GM18868 (cell line): ENCODE measurements at regions not wholly inside any gene's neighbourhood (a gene's known extent, or its start where the extent isn't known, plus 50 kb on each side); places are given as distances from the start of the nearest gene placed in this dataset.

Source experiments
- ATAC-seq: cut with Tn5 transposase; IDR thresholded peaks from one replicate; pipeline ENCODE4 v1.9.1; 2021; ENCODE audit warnings: mild to moderate bottlenecking, moderate library complexity; ENCODE audit not compliant: unreplicated experiment

DNA sequence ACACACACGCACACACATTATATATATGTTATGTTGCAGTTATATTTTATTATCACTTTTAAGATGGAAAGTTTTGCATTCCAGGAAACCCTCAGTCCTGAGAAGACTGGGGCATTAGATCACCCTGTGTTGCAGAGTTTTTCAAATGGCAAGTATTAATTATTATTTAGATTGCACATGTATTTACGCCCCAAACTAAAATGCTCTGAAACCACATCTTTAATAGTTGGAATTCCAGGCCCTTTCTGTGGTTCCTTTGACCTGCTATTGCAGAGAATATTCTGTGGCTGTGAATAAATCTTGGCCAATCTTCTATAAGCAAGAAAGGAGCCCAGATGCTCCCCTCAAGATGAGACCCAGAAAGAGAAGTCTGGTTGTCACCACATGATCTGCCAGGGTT, 427.0 kb upstream of the TNP1 start:
- ATAC-seq: no peak

DNA sequence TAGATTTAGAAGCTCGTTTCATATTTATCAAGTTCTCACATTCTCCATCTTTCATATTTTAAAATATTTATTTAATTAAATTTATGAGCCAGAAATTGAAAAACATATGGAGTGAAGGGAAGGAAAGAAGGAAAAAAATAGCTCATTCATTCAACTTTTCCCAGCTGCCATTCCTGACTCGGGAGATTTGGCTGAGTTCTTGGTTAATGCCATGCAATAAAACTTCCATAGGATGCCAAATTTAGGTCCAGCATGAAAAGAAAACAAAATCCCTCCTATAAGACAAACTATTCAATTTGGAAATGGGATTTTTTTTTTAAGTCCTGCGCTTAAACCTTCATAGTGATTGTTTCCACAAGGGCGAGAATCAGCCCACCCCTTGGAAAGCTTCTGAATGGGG, 426.1 kb upstream of the TNP1 start:
- ATAC-seq: no peak

DNA sequence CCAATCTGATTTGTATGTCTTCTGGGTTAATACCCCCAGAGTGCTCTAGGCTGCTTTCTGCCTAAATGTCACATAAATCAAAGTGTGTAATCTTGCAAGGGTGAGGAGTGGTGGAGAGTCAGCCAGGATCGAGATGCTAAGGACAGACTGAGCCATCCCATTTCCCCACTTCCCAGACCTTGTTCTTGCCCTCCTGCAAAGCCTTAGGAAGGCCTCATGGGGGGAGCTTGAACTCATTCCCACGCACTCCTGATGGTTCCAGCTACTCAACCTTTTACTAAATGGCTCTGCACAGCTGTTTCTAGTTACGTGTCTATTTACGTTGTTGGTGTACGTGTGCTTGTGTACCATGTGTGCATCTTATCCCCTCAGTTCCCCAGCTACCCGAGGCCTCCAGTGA, 423.6 kb upstream of the TNP1 start:
- no peak for ATAC-seq

DNA sequence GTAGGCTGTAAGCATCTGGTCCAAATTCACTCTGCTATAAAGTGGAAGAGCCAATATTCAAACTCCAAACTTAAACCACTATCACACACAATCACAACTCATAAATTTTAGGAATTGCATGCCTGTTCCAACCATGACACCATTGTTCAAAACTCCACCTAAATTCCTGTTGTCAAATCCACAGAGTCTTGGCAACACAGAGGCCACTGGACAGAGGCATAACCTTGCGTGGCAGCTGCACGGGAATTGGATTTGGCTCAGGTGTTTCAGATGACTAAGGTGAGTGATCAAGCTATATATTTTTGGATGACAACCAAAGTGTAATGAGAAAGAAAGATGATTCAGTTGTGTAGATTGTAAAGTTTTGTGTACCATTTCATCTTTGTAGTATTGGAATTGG, 422.7 kb upstream of the TNP1 start:
- ATAC-seq: no peak

DNA sequence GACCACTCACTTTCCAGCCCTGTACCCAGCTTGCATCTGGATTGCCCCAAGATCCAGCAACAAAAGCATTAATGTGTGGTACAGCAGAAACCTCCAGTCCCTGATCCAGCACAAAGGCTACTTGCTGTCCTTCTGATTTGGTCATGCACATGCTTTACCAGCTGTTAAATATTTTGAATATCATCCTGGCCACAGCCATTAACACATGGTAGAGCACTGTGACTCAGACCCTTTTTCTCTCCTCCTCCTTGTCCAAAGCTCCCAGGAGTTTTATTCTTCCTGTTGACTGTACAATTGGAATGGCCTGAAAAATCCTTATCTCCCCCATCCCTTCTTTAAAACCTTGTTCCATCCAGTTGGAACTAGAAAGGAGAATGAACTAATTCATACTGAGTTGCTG, 419.7 kb upstream of the TNP1 start:
- ATAC-seq: no peak

DNA sequence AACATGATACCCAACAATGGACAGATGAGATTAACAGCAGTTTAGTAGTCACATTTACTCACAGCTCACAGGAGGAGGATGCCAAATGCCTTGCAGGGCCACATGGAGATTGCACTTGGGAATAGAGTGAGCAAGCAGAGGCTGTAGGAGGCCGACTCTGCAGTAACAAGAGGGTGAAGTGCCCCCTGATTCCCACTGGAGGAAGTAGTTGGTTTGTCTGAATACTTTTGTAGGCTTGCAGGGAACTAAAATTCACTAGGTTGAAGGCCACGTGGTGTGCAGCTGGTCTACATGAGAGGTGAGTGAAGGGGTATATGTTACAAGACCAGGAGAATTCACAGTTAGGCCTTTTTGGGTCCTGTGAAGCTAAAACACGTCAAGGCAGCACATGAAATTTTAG, 419.3 kb upstream of the TNP1 start:
- ATAC-seq: no peak

DNA sequence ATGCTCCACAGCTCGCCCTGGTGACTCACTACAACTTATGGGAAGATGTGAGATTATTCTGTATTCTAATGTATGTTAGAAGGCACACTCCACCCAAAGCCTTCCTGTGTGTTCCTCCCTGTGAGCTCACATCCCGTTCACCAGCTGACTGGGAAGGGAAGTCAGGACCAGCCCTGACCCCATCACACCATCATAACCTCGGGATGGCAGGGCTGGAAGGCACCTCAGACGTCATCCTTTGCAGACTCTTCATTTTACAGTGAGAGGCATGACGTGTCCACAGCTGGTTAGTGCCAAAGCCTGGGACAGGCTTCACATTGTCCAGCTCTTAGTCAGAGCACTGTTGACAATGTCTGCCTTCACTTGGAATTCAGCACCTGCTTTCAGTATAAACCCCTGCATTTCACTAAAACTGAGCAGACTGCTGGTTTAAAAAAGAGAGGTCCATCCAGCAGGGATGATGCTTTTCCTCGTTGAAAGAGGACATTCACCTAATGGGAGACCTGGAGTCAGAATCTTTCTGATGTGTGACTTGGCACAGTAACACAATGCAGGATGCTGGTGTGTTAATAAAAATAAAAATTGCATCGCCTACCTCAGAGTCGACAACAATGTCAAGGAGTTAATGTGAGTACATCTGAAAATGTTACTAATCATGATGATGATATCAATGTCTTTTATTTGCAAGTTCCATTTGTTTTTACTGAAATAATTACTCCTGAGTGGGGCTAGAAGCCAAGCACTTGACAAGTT, 418.0 kb upstream of the TNP1 start:
- no peak for ATAC-seq

DNA sequence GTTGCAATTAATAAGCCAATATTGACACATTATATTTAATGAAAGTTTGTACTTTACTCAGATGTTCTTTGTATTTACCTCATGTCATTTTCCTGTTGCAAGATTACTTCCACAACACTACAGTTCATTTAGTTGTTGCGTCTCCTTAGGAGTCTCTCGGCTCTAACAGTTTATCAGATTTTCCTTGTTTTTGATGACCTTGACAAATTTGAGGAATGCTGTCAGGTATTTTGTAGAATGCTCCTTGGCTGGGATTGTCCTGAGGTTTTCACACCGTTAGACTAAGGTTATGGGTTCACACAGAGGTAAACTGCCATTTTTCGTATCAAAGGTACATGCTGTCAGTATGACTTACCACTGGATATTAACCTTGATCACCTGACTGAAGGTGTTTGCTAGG, 416.6 kb upstream of the TNP1 start:
- no peak for ATAC-seq

DNA sequence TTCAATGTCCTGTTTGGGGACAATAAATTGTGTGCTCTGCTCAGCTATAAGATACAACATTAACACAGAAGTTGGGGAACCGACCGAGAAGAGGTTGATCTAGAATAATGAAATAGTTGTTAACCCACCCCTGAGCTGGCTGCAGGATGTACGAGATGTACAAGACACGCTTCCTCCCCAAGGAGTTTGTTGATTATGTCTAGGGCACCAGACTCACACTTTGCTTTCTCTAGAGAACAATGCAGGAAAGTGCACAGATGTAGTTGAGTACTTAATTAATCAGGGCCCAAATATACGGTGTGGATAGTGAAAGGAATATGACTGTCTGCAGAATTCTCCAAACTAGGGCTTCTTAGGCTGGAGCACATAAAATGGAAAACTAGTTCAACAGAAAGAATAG, 415.2 kb upstream of the TNP1 start:
- no peak for ATAC-seq

DNA sequence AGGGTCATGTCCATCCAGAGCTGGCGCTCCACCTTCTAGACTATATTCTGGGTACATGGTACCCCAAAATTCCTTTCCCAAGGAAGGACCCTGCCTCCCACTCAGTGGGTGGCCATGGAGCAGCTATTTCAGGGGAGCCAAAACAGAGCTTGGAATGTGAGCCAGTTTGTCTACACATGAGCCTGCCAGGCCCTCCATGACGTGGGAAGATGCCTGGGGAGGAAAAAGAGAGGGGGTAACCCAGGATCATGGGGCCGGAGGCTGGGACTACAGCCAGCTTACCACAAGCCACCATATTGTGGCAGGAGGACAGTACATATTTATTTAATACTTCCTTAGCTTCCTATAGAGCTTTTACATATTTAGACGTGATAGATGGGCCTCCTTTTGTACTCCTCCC, 414.7 kb upstream of the TNP1 start:
- ATAC-seq: no peak

DNA sequence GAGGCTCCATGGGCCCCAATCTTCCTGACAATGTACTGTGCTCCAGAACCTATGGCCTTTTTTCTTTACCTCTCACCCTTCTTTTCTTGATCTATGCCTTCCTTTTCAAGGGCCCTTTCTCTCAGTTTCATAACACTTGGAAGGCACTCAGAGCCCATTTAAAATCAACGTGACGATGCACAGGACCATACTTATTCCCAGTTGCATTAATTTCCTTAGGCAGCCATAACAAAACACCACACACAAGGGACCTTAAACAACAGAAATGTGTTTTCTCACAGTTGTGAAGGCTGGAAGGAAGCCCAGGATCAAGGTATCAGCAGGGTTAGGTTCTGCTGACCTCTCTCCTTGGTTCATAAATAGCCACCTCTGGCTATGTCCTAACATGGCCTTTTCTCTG, 414.0 kb upstream of the TNP1 start:
- no peak for ATAC-seq

DNA sequence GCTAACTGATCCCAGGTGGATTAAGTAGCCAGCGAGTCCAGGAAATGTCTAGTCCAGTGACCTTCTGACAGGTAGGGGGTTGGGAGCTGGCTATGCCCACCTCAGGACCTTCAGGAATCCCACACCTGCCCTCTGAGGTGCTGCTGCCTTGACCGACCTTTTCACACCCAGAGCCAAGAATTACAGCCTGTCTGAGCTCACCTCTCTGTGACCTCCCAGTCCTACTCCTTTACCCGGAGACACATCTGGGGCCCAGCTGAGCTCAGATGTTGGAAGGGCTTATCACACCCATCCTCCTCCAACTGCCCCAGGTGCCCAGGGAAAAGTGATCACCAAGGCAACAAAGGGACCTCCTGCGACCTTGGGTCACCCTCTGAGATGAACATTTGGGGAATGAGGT, 413.3 kb upstream of the TNP1 start:
- ATAC-seq: no peak

DNA sequence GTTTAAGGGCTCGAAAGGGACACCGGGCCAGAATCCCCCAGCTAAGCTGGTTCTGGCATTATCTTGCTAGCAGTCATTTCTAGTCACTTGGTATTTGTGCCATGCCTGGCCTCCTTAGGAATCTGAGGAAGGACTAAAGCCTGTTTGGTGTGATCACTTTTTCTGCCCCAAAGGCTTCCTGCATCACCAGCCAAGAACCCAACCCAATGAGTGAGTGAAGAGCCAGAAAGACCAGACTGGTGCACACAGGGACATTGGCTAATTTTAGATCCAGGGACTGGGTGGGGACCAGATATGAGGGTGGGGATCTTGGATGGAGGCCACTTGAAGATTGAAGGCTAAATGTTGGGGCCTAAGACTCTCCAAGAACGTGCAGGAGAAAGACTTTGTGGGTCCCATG, 411.9 kb upstream of the TNP1 start:
- ATAC-seq: no peak

DNA sequence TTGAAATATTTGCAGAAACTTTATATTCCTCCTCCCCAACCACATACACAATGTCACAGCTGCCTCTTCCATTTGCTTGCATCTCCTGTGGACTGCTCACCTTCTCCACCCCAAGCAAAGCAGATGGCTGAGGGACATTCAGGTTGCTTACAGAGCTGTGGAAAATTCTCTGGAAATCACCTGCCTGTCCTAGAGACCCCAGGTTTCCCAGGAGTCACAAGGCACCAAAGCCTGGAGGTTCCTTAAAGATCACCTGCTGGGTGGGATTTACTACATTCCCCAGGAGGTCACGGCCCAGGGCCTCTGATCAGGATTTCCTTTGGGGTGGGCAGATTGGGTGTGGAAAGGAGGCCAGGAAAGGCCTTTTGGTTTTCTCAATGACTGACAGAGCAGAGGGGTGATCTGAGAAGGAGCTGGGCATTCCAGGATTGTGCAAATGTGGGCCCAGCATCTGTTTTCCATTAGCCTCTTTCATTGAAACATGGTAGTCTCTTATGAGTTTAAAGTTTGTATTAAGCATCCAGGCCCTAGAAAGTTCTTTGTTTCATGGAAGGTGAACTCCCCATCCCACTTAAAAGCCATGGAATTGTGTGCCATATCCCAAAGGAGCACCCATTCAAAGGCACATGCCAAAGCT, 410.7 kb upstream of the TNP1 start:
- ATAC-seq: no peak

DNA sequence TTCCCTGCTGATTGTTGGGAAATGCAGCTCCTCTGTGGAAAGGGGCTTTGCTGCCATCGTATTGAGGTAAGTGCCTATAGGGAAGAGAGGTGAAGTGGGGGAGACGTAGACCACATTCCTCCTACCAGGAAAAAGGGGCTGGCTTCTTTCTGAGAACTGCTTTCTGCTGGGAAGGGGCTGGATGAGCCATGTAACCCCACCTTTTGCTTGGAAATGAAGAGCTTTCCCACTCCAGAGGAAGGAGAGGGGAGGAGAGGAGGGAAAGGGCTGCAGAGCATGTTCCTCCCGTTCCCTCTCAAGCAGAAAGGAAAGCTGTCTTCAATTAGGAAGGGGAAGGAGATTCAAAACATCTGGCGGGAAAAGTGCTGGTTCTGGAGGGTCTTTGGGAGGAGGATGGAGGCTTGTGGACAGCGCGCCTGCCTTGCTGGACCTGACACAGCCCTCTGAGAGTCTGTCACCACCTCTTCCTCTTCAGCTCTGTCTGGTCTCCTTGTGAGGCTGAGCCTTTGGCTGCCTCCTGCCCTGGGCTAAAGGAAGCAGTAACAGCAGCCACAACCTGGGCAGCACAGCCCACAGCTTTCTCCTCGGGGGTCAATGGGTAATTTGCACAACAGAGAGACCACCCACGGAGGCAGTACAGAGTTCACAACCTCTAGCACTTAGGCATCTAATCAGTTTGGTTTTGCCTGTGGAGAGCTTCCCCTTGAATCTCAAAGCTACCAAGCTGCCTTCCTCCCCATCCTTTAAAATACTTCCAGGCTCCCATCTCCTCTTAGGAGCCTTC, 410.0 kb upstream of the TNP1 start:
- no peak for ATAC-seq

DNA sequence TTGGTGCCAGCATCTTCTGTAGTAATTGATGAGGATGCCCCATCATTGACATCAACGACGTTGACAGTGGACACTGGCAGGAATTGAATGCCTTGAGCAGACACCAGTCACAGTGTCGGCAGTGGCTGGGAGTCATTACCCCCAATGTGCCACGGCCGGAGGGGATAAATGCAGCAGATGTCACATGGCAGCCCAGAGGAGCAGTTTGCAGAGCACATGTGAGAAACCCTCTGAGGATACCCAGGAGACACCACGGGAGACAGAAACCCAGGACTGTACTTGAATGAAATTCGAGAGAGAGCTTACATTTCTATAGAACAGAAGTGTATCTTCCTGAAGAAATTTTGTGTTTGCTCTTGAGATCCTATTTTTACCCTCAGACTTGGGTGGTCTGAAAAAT, 409.1 kb upstream of the TNP1 start:
- no peak for ATAC-seq

DNA sequence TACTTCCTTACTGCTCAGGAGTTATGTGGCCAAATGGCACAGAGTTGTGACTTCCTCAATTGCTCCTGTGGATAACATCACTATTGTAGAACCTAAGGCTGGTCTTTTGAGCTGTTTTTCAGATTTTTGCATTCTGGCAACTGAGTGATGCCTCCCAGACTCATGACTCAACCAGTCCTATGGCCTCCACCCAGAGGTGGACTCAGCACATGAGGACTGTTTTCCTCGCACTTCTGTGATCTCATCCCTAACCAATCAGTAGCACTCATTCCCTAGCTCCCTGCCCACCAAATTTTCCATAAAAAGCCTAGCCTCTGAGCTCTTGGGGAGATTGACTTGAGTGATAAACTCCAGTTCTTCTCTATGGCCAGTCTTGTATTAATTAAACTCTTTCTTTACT, 407.9 kb upstream of the TNP1 start:
- no peak for ATAC-seq

DNA sequence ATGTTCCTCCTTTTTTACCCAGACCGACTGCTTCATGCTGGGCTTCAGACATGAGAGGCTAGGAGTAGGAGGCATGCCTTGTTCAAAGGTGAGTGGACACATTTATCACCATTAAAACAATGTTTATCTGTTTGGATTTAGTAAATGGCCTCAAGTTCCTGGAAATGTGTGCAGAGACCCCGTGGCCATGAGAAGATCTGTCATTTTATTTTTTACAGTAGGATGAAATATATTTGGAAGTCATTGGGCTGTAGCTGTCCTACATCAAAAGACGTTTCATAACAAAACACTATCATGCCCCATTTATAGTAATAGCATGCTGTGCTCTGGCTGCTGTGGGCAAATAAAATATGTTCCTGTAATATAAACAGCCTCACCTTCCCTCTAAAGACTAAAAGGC, 403.9 kb upstream of the TNP1 start:
- ATAC-seq: no peak

DNA sequence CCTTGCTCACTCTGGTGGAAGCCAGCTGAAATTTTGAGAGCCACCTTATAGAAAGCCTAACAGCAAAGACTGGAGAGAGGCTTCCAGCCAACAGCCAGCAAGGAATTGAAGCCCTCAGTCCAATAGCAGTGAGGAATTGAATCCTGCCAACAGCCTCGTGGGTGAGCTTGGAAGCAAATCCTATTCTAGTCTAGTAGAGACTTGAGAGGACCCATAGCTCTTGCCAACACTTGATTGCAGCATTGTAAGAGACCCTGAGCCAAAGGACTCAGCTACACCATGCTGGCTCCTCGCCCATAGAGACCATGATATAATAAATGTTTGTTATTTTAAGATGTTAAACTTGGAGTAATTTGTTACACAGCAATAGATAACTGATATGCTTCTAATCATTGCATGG, 403.0 kb upstream of the TNP1 start:
- ATAC-seq: no peak

DNA sequence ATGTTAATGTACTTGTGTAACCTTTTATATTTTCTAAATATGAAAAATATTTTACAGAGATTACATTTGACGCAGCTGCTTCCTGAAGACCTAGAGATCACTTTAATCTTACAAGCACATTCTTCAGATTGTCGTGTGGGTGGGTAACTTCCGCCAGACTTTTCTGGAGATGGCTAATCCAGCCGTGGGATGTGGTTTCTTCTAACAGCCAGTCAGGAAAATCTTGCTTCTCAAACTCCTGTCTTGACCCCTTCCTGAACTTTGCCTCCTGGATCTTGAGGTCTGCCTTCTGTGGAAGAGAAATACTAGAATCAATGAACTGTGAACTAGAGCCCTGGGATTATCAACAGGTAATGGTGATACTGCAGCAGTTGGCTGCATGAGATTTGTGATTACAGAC, 401.6 kb upstream of the TNP1 start:
- ATAC-seq: no peak

DNA sequence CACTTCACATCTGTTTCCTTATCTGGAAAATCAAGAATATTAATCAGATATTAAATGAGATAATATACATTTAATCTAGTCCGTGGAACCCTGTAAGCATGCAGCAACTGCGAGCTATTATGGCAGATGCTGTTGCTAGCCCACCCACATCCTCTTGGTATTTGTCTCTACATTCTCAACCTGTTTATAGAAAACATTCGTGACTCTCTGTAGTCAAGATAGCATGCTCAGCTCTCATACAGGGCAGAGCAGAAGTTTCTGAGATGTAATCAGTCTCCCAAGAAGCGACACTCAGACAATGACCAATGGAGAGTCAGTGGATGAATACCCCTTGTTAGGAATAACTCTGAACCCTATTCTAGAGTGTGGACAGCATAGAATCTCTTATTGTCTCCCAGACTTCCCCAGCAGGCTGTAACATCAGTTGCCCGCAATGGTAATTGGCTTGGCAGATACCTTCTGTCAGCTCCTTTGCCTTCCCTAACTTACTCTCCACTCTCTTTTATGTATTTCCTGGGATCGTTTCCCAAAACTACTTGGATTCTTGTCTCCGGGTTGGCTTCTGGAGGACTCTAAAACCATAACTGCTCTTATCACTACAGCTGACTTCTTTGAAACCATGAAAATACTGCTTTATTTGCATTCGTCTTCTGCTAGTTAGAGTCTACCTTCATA, 400.7 kb upstream of the TNP1 start:
- ATAC-seq: no peak

DNA sequence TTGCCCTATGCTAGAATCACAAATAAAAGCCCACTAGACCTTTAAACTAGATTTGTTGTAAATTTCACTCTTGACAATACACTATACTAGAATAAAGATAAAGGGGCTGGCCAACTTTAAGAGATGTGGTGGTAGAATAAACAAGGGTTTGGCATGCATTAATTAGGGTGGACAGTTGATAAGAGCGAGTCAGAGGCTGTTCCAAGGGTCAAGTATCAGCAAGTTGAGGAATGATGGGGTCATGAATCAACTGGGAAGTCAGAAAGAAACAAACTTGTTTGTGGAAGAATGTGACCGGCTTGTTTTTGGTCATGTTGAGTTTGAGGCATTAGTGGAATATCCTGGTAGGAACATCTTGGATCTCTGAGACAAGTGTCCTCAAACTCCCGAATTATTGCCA, 398.3 kb upstream of the TNP1 start:
- no peak for ATAC-seq
